HL-60 (cell line): ENCODE measurements at regions not wholly inside any gene's neighbourhood (a gene's known extent, or its start where the extent isn't known, plus 50 kb on each side); places are given as distances from the start of the nearest gene placed in this dataset.

Source experiments
- DNase-seq, 2 experiments: peaks; one replicate each; pipeline ENCODE4 v3.0.0-alpha.2; 2010 to 2020; ENCODE audit warnings: low read depth in 1 of 2, low spot score in 1 of 2
- H3K27ac ChIP-seq: fragments of 250-450 bp; sonication (Bioruptor Pico); replicated peaks from 2 replicates; pipeline ENCODE4 v1.5.1; 2020; ENCODE audit warnings: mild to moderate bottlenecking, moderate library complexity
- H3K27me3 ChIP-seq: fragments of 250-450 bp; sonication (Bioruptor Pico); 2 replicates; pipeline ENCODE4 v1.5.1; 2021; ENCODE audit warnings: mild to moderate bottlenecking, moderate library complexity; ENCODE audit not compliant: insufficient read depth, poor library complexity, severe bottlenecking
- H3K4me3 ChIP-seq: replicated peaks from 2 replicates; pipeline ENCODE4 v1.5.1; 2011; ENCODE audit warnings: mild to moderate bottlenecking, control low read depth, low read length; ENCODE audit not compliant: insufficient read depth
- GABPA ChIP-seq: IDR thresholded peaks from 2 replicates; pipeline ENCODE4 v1.6.1; 2012; ENCODE audit warnings: low read depth
- POLR2AphosphoS5 ChIP-seq: IDR thresholded peaks from 2 replicates; pipeline ENCODE4 v1.6.1; 2012; ENCODE audit warnings: low read depth
- SPI1 ChIP-seq: IDR thresholded peaks from 2 replicates; pipeline ENCODE4 v1.6.1; 2012; ENCODE audit warnings: low read depth, mild to moderate bottlenecking, borderline replicate concordance
- TF ChIP-seq, protein P1 (sequence below): IDR thresholded peaks from one replicate; pipeline ENCODE4 v1.5.1; 2011; ENCODE audit warnings: low read length, control low read depth, inconsistent platforms; ENCODE audit not compliant: insufficient read depth
- TF ChIP-seq, protein P2 (sequence below): IDR thresholded peaks from 2 replicates; pipeline ENCODE4 v1.6.1; 2012; ENCODE audit warnings: low read depth; ENCODE audit not compliant: insufficient replicate concordance

- TF ChIP-seq, protein P1, sequence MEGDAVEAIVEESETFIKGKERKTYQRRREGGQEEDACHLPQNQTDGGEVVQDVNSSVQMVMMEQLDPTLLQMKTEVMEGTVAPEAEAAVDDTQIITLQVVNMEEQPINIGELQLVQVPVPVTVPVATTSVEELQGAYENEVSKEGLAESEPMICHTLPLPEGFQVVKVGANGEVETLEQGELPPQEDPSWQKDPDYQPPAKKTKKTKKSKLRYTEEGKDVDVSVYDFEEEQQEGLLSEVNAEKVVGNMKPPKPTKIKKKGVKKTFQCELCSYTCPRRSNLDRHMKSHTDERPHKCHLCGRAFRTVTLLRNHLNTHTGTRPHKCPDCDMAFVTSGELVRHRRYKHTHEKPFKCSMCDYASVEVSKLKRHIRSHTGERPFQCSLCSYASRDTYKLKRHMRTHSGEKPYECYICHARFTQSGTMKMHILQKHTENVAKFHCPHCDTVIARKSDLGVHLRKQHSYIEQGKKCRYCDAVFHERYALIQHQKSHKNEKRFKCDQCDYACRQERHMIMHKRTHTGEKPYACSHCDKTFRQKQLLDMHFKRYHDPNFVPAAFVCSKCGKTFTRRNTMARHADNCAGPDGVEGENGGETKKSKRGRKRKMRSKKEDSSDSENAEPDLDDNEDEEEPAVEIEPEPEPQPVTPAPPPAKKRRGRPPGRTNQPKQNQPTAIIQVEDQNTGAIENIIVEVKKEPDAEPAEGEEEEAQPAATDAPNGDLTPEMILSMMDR, result no peak
- H3K27ac ChIP-seq, result no peak overlapping the region
- no peak overlapping the region for H3K4me3 ChIP-seq
- H3K27me3 ChIP-seq, result no peaks in the 10 kb centered on the region
- no peak for DNase-seq
Observed at GRCh38 chr9:16254674-16255073, 615.8 kb downstream of the BNC2 start.

DNA sequence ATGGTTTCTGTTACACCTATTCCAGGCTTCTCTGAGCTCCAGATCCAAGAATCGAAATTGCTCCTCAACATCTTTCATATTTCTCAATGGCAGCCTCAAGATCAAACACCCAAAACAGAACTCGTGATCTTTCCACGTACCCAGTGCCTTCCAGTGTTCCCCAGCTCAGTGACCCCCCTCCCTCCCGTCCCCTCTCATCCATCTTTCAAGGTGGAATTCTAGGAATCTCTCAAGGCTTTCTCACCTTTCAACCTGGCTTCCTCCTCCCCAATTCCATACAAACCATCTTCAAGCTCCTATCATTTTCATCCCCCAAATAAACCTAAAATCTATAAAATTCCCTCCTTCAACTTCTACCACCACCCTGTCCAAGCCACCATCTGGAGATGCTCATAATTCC, 615.3 kb downstream of the BNC2 start:
- Histone ChIP-seq H3K27me3 (no peaks in the 10 kb centered on the region), H3K4me3 (no peak overlapping the region), H3K27ac (no peak overlapping the region)
- no peak for TF ChIP-seq GABPA
- TF ChIP-seq SPI1, result no peak
- TF ChIP-seq POLR2AphosphoS5, result no peak
- TF ChIP-seq, protein P1, result no peak
- TF ChIP-seq, protein P2, sequence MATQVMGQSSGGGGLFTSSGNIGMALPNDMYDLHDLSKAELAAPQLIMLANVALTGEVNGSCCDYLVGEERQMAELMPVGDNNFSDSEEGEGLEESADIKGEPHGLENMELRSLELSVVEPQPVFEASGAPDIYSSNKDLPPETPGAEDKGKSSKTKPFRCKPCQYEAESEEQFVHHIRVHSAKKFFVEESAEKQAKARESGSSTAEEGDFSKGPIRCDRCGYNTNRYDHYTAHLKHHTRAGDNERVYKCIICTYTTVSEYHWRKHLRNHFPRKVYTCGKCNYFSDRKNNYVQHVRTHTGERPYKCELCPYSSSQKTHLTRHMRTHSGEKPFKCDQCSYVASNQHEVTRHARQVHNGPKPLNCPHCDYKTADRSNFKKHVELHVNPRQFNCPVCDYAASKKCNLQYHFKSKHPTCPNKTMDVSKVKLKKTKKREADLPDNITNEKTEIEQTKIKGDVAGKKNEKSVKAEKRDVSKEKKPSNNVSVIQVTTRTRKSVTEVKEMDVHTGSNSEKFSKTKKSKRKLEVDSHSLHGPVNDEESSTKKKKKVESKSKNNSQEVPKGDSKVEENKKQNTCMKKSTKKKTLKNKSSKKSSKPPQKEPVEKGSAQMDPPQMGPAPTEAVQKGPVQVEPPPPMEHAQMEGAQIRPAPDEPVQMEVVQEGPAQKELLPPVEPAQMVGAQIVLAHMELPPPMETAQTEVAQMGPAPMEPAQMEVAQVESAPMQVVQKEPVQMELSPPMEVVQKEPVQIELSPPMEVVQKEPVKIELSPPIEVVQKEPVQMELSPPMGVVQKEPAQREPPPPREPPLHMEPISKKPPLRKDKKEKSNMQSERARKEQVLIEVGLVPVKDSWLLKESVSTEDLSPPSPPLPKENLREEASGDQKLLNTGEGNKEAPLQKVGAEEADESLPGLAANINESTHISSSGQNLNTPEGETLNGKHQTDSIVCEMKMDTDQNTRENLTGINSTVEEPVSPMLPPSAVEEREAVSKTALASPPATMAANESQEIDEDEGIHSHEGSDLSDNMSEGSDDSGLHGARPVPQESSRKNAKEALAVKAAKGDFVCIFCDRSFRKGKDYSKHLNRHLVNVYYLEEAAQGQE, result no peak
- no peak for DNase-seq

GRCh38 chr9:16257604-16258003, 612.9 kb downstream of the BNC2 start:
- no peak for DNase-seq
- TF ChIP-seq, protein P1, result no peak
- no peak for TF ChIP-seq SPI1
- TF ChIP-seq, protein P2, result no peak
- no peak for TF ChIP-seq GABPA
- TF ChIP-seq POLR2AphosphoS5, result no peak
- H3K4me3 ChIP-seq, result no peak overlapping the region
- H3K27me3 ChIP-seq, result no peaks in the 10 kb centered on the region
- no peak overlapping the region for H3K27ac ChIP-seq

DNA sequence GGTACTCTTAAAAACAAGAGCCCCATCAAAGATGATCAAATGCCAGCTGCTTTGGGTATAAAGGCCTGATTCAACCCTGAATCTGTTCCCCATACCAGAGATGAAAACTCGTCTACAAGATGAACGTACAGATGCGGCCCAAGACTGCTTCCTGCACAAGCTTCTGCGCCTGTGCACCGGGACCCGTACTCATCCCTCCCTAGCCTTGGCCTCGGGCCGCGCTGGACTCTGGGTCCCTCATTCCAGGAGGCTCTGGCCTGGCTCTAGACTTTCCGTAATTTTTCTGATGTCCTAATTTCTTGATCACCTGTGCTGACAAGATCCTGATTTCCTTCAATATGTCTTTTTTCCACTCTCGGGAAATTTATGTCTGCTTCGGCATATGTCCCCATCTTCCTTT, 612.3 kb downstream of the BNC2 start:
- H3K27me3 ChIP-seq, result no peaks in the 10 kb centered on the region
- no peak overlapping the region for H3K4me3 ChIP-seq
- DNase-seq, result no peak
- H3K27ac ChIP-seq, result no peak overlapping the region
- TF ChIP-seq SPI1 (no peak), GABPA (no peak), POLR2AphosphoS5 (no peak)
- TF ChIP-seq, protein P2, result no peak
- TF ChIP-seq, protein P1, result no peak
